HUES48 (cell line): ENCODE measurements at regions not wholly inside any gene's neighbourhood (a gene's known extent, or its start where the extent isn't known, plus 50 kb on each side); places are given as distances from the start of the nearest gene placed in this dataset.

ENCODE experiments used
- H3K27ac ChIP-seq: one replicate; pipeline ENCODE4 v1.7.0; 2013; ENCODE audit warnings: low read depth, low read length, inconsistent platforms
- H3K27me3 ChIP-seq: 2 replicates; pipeline ENCODE4 v1.6.1; 2013; ENCODE audit warnings: mild to moderate bottlenecking, low read length; ENCODE audit not compliant: control insufficient read depth, insufficient read depth
- H3K36me3 ChIP-seq: 2 replicates; pipeline ENCODE4 v1.6.1; 2013; ENCODE audit warnings: low read length; ENCODE audit not compliant: control insufficient read depth, insufficient read depth
- H3K4me1 ChIP-seq: 2 replicates; pipeline ENCODE4 v1.6.1; 2013; ENCODE audit warnings: mild to moderate bottlenecking, low read length; ENCODE audit not compliant: control insufficient read depth, insufficient read depth
- H3K4me3 ChIP-seq: 2 replicates; pipeline ENCODE4 v1.5.1; 2013; ENCODE audit warnings: mild to moderate bottlenecking, low read depth, low read length
- H3K9ac ChIP-seq: 2 replicates; pipeline ENCODE4 v1.6.1; 2013; ENCODE audit warnings: mild to moderate bottlenecking, low read depth, low read length, moderate library complexity
- H3K9me3 ChIP-seq: 2 replicates; pipeline ENCODE4 v1.6.1; 2013; ENCODE audit warnings: low read length; ENCODE audit not compliant: control insufficient read depth, insufficient read depth

GRCh38 chr14:23829736-23830471 is 123.7 kb upstream of the DHRS4 start:
- Histone ChIP-seq H3K27me3 (no peaks in the 10 kb centered on the region), H3K9me3 (no peaks in the 10 kb centered on the region), H3K4me1 (no peaks in the 10 kb centered on the region), H3K36me3 (no peaks in the 10 kb centered on the region), H3K9ac (no peak overlapping the region), H3K27ac (no peak overlapping the region), H3K4me3 (no peak overlapping the region)

DNA sequence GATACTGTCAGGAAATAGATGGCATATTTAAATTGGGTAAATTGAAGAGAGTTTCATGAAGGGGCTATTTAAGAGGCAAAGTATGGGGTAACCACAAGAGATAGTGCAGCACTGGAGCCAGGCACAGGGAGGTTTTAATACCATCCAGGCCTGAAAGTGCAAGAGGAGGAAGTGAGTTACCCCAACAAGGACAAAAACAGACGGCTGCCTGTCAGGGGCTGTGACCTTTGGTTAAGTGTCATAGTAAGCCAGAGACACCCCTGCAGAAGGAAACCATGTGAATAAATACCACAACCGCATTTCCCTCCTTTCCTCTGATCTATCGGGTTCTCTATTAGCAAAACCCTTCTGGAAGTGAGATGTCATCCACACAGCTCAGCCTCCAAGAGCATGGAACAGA is 122.0 kb upstream of the DHRS4 start:
- no peak overlapping the region for H3K9ac ChIP-seq
- no peak overlapping the region for H3K27ac ChIP-seq
- no peaks in the 10 kb centered on the region for H3K27me3 ChIP-seq
- H3K36me3 ChIP-seq, result no peaks in the 10 kb centered on the region
- no peaks in the 10 kb centered on the region for H3K9me3 ChIP-seq
- H3K4me1 ChIP-seq, result no peaks in the 10 kb centered on the region
- no peak overlapping the region for H3K4me3 ChIP-seq

GRCh38 chr14:23861666-23862065 is 91.9 kb upstream of the DHRS4 start:
- Histone ChIP-seq H3K4me1 (no peaks in the 10 kb centered on the region), H3K36me3 (no peaks in the 10 kb centered on the region), H3K9me3 (no peaks in the 10 kb centered on the region), H3K4me3 (no peak overlapping the region), H3K27ac (no peak overlapping the region), H3K27me3 (no peaks in the 10 kb centered on the region), H3K9ac (no peak overlapping the region)

GRCh38 chr14:23862513-23862912 is 91.1 kb upstream of the DHRS4 start:
- Histone ChIP-seq H3K9ac (no peak overlapping the region), H3K36me3 (no peaks in the 10 kb centered on the region), H3K4me1 (no peaks in the 10 kb centered on the region), H3K27ac (no peak overlapping the region), H3K27me3 (no peaks in the 10 kb centered on the region), H3K9me3 (no peaks in the 10 kb centered on the region), H3K4me3 (no peak overlapping the region)

GRCh38 chr14:23863836-23864235 is 89.7 kb upstream of the DHRS4 start:
- Histone ChIP-seq H3K4me3 (no peak overlapping the region), H3K36me3 (no peaks in the 10 kb centered on the region)

DNA sequence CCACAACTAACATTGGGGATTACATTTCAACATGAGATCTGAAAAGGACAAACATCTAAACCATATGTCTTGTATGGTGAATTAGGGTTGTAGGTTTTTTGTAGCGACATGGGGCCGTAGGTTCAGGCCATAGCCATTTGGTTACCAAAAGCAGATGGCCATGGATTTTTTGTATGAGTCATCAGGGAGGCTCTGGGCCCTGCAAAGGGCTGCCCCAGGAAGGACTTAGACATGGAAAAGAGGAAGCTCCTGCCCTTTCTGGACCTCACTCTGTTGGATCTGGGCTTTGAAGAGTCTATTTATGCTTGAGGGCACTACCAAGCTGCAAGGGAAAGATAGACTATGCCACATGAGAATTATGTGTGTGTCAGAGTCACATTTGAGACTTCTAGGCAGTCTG is 89.3 kb upstream of the DHRS4 start:
- Histone ChIP-seq H3K9ac (no peak overlapping the region), H3K4me1 (no peaks in the 10 kb centered on the region), H3K36me3 (no peaks in the 10 kb centered on the region), H3K27ac (no peak overlapping the region), H3K27me3 (no peaks in the 10 kb centered on the region), H3K9me3 (no peaks in the 10 kb centered on the region), H3K4me3 (no peak overlapping the region)

More at GRCh38 chr14:23863836-23864235, 89.7 kb upstream of the DHRS4 start:
- Histone ChIP-seq H3K27ac (no peak overlapping the region), H3K27me3 (no peaks in the 10 kb centered on the region), H3K4me1 (no peaks in the 10 kb centered on the region), H3K9ac (no peak overlapping the region), H3K9me3 (no peaks in the 10 kb centered on the region)

DNA sequence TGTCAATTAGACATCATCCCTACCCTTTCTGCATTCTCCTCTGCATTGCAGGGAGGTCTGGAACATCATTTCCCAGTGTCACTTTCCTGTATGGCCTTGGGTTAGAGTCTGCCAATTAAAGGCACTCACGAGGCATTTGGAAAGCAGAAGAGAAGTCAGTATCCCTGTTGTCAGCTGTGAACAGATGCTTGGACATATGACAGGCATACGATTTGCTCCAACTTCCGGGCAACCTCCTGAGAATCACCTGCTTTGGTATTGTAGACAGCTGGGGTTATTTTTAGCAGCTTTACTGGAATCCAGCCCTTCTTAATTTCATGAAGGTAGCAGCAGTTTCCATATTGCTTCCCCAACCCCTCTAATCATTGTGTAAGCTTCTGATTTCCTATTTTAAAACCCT is 88.7 kb upstream of the DHRS4 start:
- no peak overlapping the region for H3K27ac ChIP-seq
- H3K36me3 ChIP-seq, result no peaks in the 10 kb centered on the region
- no peaks in the 10 kb centered on the region for H3K9me3 ChIP-seq
- no peak overlapping the region for H3K9ac ChIP-seq
- H3K4me3 ChIP-seq, result no peak overlapping the region
- no peaks in the 10 kb centered on the region for H3K27me3 ChIP-seq
- no peaks in the 10 kb centered on the region for H3K4me1 ChIP-seq

GRCh38 chr14:23865502-23865901 is 88.1 kb upstream of the DHRS4 start:
- Histone ChIP-seq H3K9me3 (no peaks in the 10 kb centered on the region), H3K36me3 (no peaks in the 10 kb centered on the region), H3K9ac (no peak overlapping the region), H3K4me1 (no peaks in the 10 kb centered on the region), H3K27me3 (no peaks in the 10 kb centered on the region), H3K4me3 (no peak overlapping the region), H3K27ac (no peak overlapping the region)

- Histone ChIP-seq H3K4me3 (no peak overlapping the region), H3K9me3 (no peaks in the 10 kb centered on the region)
Measured at GRCh38 chr14:23866269-23866668, 87.3 kb upstream of the DHRS4 start.

GRCh38 chr14:23869078-23869719 is 84.4 kb upstream of the DHRS4 start:
- Histone ChIP-seq H3K9me3 (no peaks in the 10 kb centered on the region), H3K36me3 (no peaks in the 10 kb centered on the region), H3K27me3 (no peaks in the 10 kb centered on the region), H3K27ac (no peak overlapping the region), H3K9ac (no peak overlapping the region), H3K4me3 (no peak overlapping the region), H3K4me1 (no peaks in the 10 kb centered on the region)

More at GRCh38 chr14:23866269-23866668, 87.3 kb upstream of the DHRS4 start:
- Histone ChIP-seq H3K27me3 (no peaks in the 10 kb centered on the region), H3K36me3 (no peaks in the 10 kb centered on the region), H3K4me1 (no peaks in the 10 kb centered on the region), H3K27ac (no peak overlapping the region), H3K9ac (no peak overlapping the region)

- no peak overlapping the region for H3K4me3 ChIP-seq
- H3K27me3 ChIP-seq, result no peaks in the 10 kb centered on the region
- no peaks in the 10 kb centered on the region for H3K9me3 ChIP-seq
- no peaks in the 10 kb centered on the region for H3K4me1 ChIP-seq
- H3K27ac ChIP-seq, result no peak overlapping the region
- H3K9ac ChIP-seq, result no peak overlapping the region
- H3K36me3 ChIP-seq, result no peaks in the 10 kb centered on the region
Measured at GRCh38 chr14:23876160-23876750, 77.3 kb upstream of the DHRS4 start.
